HEK293T (cell line): ENCODE measurements at regions not wholly inside any gene's neighbourhood (a gene's known extent, or its start where the extent isn't known, plus 50 kb on each side); places are given as distances from the start of the nearest gene placed in this dataset.

Experiments used
- CTCF ChIA-PET: fragments of 350-600 bp; formaldehyde crosslinking; extraction: SDS; loops from one replicate; lab custom pipeline; 2021; ENCODE audit warnings: antibody characterized with exemption, inconsistent platforms; lab: Yijun Ruan, JAX
- POLR2A ChIA-PET: fragments of 350-600 bp; formaldehyde crosslinking; extraction: SDS; loops from one replicate; lab custom pipeline; 2020; ENCODE audit warnings: antibody characterized with exemption, inconsistent platforms; lab: Yijun Ruan, JAX
- DNase-seq: peaks from one replicate; pipeline ENCODE4 v3.0.0; 2012; ENCODE audit warnings: mixed read lengths; ENCODE audit errors: extremely low spot score
- ARNT ChIP-seq: fragments of 450-650 bp; IDR thresholded peaks from 2 replicates; pipeline ENCODE4 v1.6.1; 2017; ENCODE audit warnings: mild to moderate bottlenecking
- BHLHE40 ChIP-seq: fragments of 450-650 bp; IDR thresholded peaks from 2 replicates; pipeline ENCODE4 v1.6.1; 2016; ENCODE audit warnings: mild to moderate bottlenecking, moderate library complexity, borderline replicate concordance
- CTBP1 ChIP-seq: fragments of 450-650 bp; IDR thresholded peaks from 2 replicates; pipeline ENCODE4 v1.6.1; 2016; ENCODE audit warnings: borderline replicate concordance
- ELF4 ChIP-seq: fragments of 450-650 bp; IDR thresholded peaks from 2 replicates; pipeline ENCODE4 v1.6.1; 2017; ENCODE audit warnings: antibody characterized with exemption
- FOXA1 ChIP-seq: fragments of 450-650 bp; IDR thresholded peaks from 2 replicates; pipeline ENCODE4 v1.6.1; 2016; ENCODE audit warnings: mild to moderate bottlenecking
- FOXK2 ChIP-seq: fragments of 450-650 bp; IDR thresholded peaks from 2 replicates; pipeline ENCODE4 v1.6.1; 2016; ENCODE audit warnings: mild to moderate bottlenecking
- FOXM1 ChIP-seq: fragments of 450-650 bp; IDR thresholded peaks from 2 replicates; pipeline ENCODE4 v1.6.1; 2017; ENCODE audit warnings: mild to moderate bottlenecking, borderline replicate concordance
- HDGF ChIP-seq: fragments of 450-650 bp; IDR thresholded peaks from 2 replicates; pipeline ENCODE4 v1.6.1; 2017; ENCODE audit warnings: antibody characterized with exemption, borderline replicate concordance
- L3MBTL2 ChIP-seq: fragments of 450-650 bp; conservative IDR thresholded peaks from 2 replicates; pipeline ENCODE4 v1.6.1; 2016; ENCODE audit warnings: mild to moderate bottlenecking
- LEF1 ChIP-seq: fragments of 450-650 bp; IDR thresholded peaks from 2 replicates; pipeline ENCODE4 v1.6.1; 2017; ENCODE audit warnings: mild to moderate bottlenecking, borderline replicate concordance
- NFRKB ChIP-seq: fragments of 450-650 bp; IDR thresholded peaks from 2 replicates; pipeline ENCODE4 v1.6.1; 2016; ENCODE audit warnings: mild to moderate bottlenecking, moderate library complexity
- SP1 ChIP-seq: fragments of 450-650 bp; IDR thresholded peaks from 2 replicates; pipeline ENCODE4 v1.6.1; 2017
- SUZ12 ChIP-seq: fragments of 450-650 bp; IDR thresholded peaks from 2 replicates; pipeline ENCODE4 v1.6.1; 2016; ENCODE audit warnings: mild to moderate bottlenecking
- TARDBP ChIP-seq: fragments of 450-650 bp; IDR thresholded peaks from 2 replicates; pipeline ENCODE4 v1.6.1; 2016
- ZNF384 ChIP-seq: fragments of 450-650 bp; IDR thresholded peaks from 2 replicates; pipeline ENCODE4 v1.6.1; 2016
- TF ChIP-seq, protein P1 (sequence below): fragments of 450-650 bp; IDR thresholded peaks from 2 replicates; pipeline ENCODE4 v1.6.1; 2016

- POLR2A ChIA-PET: no interaction called here
- CTCF ChIA-PET: no interaction called here
- no peak for TF ChIP-seq TARDBP
- no peak for TF ChIP-seq L3MBTL2
- DNase-seq: no peak
These were observed 807.1 kb downstream of the USP25 start for GRCh38 chr21:16536643-16537434.

DNA sequence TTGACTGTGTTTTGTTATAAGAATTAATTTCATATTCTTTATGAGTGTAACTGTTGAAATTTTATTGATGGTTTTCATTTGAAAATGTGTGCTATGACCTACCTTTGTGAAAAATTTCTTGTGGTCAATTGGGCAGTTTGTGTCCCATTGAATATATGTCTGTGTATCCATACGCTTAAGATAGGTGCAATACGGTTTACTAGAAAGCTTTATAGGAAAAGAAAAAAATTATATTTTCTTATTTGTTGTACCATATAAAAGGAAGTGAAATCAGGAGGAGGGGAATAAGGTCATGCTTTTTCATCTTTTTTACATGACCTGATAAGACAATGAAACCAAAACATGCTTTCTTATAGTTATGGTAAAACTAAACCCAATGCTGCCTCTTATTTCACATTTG lies 807.7 kb downstream of the USP25 start:
- DNase-seq: no peak
- TF ChIP-seq BHLHE40 (no peak), TARDBP (no peak), NFRKB (no peak), FOXM1 (no peak), CTBP1 (no peak), SUZ12 (no peak), ZNF384 (no peak), FOXA1 (no peak), SP1 (no peak), ARNT (no peak), HDGF (no peak), L3MBTL2 (no peak), LEF1 (no peak), ELF4 (no peak), FOXK2 (no peak)
- TF ChIP-seq, protein P1, sequence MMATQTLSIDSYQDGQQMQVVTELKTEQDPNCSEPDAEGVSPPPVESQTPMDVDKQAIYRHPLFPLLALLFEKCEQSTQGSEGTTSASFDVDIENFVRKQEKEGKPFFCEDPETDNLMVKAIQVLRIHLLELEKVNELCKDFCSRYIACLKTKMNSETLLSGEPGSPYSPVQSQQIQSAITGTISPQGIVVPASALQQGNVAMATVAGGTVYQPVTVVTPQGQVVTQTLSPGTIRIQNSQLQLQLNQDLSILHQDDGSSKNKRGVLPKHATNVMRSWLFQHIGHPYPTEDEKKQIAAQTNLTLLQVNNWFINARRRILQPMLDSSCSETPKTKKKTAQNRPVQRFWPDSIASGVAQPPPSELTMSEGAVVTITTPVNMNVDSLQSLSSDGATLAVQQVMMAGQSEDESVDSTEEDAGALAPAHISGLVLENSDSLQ: no peak
- CTCF ChIA-PET: no interaction called here
- POLR2A ChIA-PET: no interaction called here

DNA sequence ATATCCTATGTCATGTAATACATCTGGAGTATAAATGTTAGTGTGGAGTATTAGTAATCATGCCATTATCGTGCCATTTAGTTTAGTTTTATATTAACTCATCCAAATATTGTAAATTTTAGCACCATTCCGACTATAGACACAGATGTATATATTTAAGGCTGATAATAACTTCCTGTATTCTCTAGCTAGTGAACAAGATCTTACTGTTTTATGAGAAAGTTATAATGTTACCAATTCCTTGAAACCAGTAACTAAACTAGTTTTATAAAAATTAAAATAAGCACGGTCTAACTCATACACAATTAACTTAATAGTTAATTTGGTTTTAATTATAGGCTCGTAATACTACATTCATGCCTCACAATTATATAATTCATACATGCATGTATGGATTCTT lies 808.6 kb downstream of the USP25 start:
- CTCF ChIA-PET: no interaction called here
- POLR2A ChIA-PET: no interaction called here
- DNase-seq: no peak
- TF ChIP-seq CTBP1: no peak
- no peak for TF ChIP-seq ZNF384
- TF ChIP-seq, protein P1: no peak
- no peak for TF ChIP-seq LEF1
- TF ChIP-seq HDGF: no peak
- TF ChIP-seq FOXM1: no peak
- no peak for TF ChIP-seq NFRKB
- no peak for TF ChIP-seq L3MBTL2

DNA sequence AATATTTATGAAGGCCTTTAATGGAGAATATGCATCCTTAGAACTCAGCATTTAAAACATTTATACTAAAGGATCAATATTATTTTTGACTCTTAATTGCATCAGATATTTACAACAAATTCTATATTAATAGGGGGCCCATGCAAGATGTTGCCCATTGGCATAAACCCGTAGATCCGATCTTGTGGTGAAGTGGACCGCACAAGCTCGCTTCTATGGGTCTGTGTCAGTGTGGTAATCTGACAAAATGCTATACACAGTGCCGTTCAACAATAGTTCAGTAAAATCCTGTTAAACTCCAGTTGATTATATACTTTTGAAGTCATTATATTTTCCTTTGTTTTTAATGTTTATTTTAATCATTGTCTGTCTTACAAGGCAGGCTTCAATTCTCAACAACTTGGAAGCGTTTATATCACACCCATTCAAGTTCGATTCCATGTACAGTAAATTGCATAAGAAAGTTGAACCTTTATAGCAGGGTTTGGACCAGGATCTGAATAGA lies 809.2 kb downstream of the USP25 start:
- ChIA-PET POLR2A (no interaction called here), CTCF (no interaction called here)
- no peak for DNase-seq
- no peak for TF ChIP-seq NFRKB
- no peak for TF ChIP-seq ZNF384
- TF ChIP-seq HDGF: no peak
- TF ChIP-seq, protein P1: no peak
- TF ChIP-seq TARDBP: no peak
- TF ChIP-seq ELF4: no peak
- TF ChIP-seq FOXK2: no peak

GRCh38 chr21:16540966-16541727 lies 811.4 kb downstream of the USP25 start:
- DNase-seq: no peak
- POLR2A ChIA-PET: no interaction called here
- CTCF ChIA-PET: no interaction called here
- no peak for TF ChIP-seq BHLHE40

DNA sequence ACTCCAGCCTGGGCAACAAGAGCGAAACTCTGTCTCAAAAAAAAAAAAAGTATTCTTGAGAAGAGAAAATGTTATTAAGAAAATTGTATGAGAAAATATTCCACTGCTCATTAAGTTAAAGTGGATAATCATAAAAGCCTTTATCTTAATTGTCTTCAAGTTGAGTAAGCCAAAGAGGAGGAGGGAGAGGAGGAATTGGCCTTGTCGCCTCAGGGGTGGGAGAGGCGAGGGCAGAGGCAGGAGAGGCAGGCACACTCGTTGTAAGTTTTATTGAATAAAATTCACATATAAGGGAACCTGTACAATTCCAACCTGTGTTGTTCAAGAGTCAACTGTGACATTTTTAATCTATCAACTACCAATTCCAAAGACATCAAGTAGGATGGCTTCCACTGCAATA lies 820.3 kb downstream of the USP25 start:
- DNase-seq: no peak
- ChIA-PET POLR2A (no interaction called here), CTCF (no interaction called here)
- no peak for TF ChIP-seq L3MBTL2
- TF ChIP-seq, protein P1: no peak
- no peak for TF ChIP-seq CTBP1
- TF ChIP-seq NFRKB: no peak
- TF ChIP-seq BHLHE40: no peak
- no peak for TF ChIP-seq ELF4
- no peak for TF ChIP-seq FOXM1
- TF ChIP-seq TARDBP: no peak
- TF ChIP-seq SUZ12: no peak
- TF ChIP-seq FOXA1: no peak
- TF ChIP-seq LEF1: no peak
- TF ChIP-seq SP1: no peak
- TF ChIP-seq FOXK2: no peak
- no peak for TF ChIP-seq ZNF384
